Large intestine (tissue), 3 donors: ENCODE measurements at regions not wholly inside any gene's neighbourhood (a gene's known extent, or its start where the extent isn't known, plus 50 kb on each side); places are given as distances from the start of the nearest gene placed in this dataset.
"Not testable (repeated sequence)": the region's sequence is repeated elsewhere in the genome, so short reads cannot be mapped to it uniquely, and the experiment has no call there.

Experiments used
- DNase-seq, 2 donors: peaks; one replicate each; pipeline versions ENCODE4 v3.0.0 to v3.0.0-alpha.2; 2013
- H3K27ac ChIP-seq: one replicate; pipeline ENCODE4 v1.5.1; 2013; ENCODE audit warnings: low read length
- H3K27me3 ChIP-seq: 2 replicates; pipeline ENCODE4 v1.6.1; 2013; ENCODE audit warnings: low read length; ENCODE audit not compliant: control insufficient read depth, insufficient read depth
- H3K36me3 ChIP-seq: 2 replicates; pipeline ENCODE4 v1.6.1; 2013; ENCODE audit warnings: low read length; ENCODE audit not compliant: control insufficient read depth, insufficient read depth
- H3K4me1 ChIP-seq: one replicate; pipeline ENCODE4 v1.6.1; 2013; ENCODE audit warnings: low read length; ENCODE audit not compliant: control insufficient read depth, insufficient read depth
- H3K4me3 ChIP-seq: one replicate; pipeline ENCODE4 v1.5.1; 2013; ENCODE audit warnings: low read length
- H3K9me3 ChIP-seq: one replicate; pipeline ENCODE4 v1.6.1; 2013; ENCODE audit warnings: mild to moderate bottlenecking, low read depth, low read length, moderate library complexity; ENCODE audit not compliant: control insufficient read depth
- WGBS: methylation state at CpG from one replicate; pipeline ENCODE4 v1.1.5; 2013; ENCODE audit warnings: low lambda C conversion rate; ENCODE audit not compliant: insufficient coverage; 5-methylcytosine and 5-hydroxymethylcytosine counted together

DNA sequence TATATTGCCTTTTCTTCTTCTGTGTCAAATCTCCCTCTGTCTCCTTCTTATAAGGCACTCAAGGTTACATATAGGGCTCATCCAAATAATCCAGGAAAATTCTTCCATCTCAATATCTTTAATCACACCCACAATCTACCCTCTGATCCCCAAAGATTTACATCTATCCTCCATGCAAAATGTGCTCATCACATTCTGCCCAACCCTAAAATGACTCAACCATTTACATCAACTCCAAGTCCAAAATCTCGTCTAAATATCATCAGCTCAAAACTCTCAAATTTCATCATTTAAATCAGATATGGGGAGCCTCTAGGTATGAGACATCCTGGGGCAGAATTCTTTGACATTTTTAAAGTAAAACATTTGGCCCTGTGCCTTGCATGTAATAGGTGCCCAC, 1349.8 kb downstream of the SUCLG1 start:
- WGBS, result 83% methylated on average over 1 of the region's 1 CpG
- Histone ChIP-seq H3K36me3 (no peaks in the 10 kb centered on the region), H3K27me3 (no peaks in the 10 kb centered on the region), H3K27ac (no peak overlapping the region), H3K4me3 (no peak overlapping the region), H3K4me1 (no peaks in the 10 kb centered on the region), H3K9me3 (no peaks in the 10 kb centered on the region)
- DNase-seq, result no peak

DNA sequence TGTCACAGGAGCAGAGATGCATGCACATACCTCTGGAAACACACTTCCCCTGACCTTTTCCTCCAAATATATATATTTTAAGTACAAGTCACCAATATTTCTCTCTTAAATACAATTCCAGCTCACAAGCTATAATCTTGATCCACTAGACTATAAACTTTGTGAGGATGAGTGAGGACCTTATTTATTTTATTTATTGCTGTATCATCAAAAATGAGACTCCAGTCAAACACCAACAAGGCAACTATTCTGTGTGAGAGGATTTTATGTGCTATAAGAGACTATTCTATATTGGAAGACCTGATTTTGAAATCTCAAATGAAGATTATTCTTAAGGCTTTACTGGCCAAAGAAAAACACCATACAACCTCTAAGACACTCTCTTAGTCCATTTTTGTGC, 1352.2 kb downstream of the SUCLG1 start:
- H3K27ac ChIP-seq, result no peak overlapping the region
- H3K9me3 ChIP-seq, result no peaks in the 10 kb centered on the region
- no peak overlapping the region for H3K4me3 ChIP-seq
- no peaks in the 10 kb centered on the region for H3K4me1 ChIP-seq
- no peak for DNase-seq
- no peaks in the 10 kb centered on the region for H3K27me3 ChIP-seq
- no peaks in the 10 kb centered on the region for H3K36me3 ChIP-seq

DNA sequence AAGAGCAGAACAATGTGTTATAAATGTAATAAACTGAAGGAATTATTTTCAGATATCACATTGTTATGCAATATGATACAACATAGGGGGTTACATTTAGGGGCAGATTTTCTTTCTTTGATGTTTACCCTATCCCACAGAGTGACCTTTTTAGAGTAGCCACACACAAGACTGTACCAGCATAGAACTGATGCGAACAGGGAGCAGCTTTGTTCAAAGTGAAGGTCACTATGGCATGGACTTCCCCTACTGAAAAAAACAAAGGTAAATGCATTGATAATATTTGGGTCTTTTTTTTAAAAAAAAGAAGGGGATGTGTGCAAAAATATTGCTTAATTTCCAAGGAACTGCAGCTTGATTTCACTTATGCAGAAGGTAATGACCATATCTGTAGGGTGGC, 1354.9 kb downstream of the SUCLG1 start:
- no CpG with 5 or more reads among the region's 1 CpG for WGBS
- H3K27ac ChIP-seq, result no peak overlapping the region
- no peaks in the 10 kb centered on the region for H3K9me3 ChIP-seq

DNA sequence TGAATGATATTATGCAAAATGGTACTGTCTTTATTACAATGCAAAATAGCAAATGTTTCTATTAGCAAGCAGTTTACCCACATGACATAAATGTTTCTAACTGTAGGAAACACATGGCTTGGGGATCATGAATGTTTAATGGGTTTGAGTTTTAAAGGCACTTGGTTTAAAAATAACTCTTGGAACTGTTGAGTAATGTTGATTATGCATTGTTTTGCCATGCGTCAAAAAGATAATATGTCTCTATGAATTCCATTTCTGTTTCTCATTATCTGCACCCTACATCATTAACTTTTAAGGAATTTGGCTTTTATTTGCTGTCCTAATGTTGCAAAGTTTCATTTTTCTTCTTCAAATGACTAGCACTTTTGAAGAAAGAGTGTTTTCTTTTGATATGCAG, 1355.5 kb downstream of the SUCLG1 start:
- Histone ChIP-seq H3K4me3 (no peak overlapping the region), H3K27me3 (no peaks in the 10 kb centered on the region), H3K9me3 (no peaks in the 10 kb centered on the region), H3K36me3 (no peaks in the 10 kb centered on the region), H3K27ac (no peak overlapping the region), H3K4me1 (no peaks in the 10 kb centered on the region)
- WGBS, result 100% methylated on average over 1 of the region's 1 CpG
- DNase-seq, result no peak

More for the DNA sequence above, 1354.9 kb downstream of the SUCLG1 start:
- H3K36me3 ChIP-seq, result no peaks in the 10 kb centered on the region
- no peaks in the 10 kb centered on the region for H3K4me1 ChIP-seq
- DNase-seq, result no peak
- no peaks in the 10 kb centered on the region for H3K27me3 ChIP-seq
- no peak overlapping the region for H3K4me3 ChIP-seq

DNA sequence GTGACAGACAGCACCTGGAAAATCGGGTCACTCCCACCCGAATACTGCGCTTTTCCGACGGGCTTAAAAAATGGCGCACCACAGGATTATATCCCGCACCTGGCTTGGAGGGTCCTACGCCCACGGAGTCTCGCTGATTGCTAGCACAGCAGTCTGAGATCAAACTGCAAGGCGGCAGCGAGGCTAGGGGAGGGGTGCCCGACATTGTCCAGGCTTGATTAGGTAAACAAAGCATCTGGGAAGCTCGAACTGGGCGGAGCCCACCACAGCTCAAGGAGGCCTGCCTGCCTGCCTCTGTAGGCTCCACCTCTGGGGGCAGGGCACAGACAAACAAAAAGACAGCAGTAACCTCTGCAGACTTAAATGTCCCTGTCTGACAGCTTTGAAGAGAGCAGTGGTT, 1370.0 kb downstream of the SUCLG1 start:
- not testable (repeated sequence) for H3K27ac ChIP-seq, H3K9me3 ChIP-seq, H3K36me3 ChIP-seq, H3K4me3 ChIP-seq, H3K27me3 ChIP-seq, DNase-seq, H3K4me1 ChIP-seq
- whole genome bisulfite sequencing, result no CpG with 5 or more reads among the region's 15 CpGs

DNA sequence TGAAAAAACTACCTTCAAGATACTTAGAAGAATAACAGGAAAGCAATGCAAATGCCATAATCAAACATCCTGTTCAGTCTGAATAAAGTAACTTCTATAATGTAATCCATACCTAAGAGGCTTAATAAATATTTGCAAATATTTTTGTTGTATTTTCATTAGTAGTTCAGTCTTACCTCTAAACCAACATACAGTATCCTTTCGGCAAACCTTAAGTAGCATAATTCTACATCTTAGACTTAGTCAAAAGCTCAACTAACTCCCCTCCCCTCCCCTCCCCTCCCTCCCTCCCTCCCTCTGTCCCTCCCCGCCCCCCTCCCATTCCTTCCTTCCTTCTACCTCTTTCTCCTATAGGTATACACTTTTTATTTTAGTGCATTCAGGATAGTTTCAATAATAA, 1373.2 kb downstream of the SUCLG1 start:
- no peaks in the 10 kb centered on the region for H3K9me3 ChIP-seq
- no peak overlapping the region for H3K27ac ChIP-seq
- no peaks in the 10 kb centered on the region for H3K27me3 ChIP-seq
- WGBS, result no CpG with 5 or more reads among the region's 2 CpGs
- H3K36me3 ChIP-seq, result no peaks in the 10 kb centered on the region
- no peaks in the 10 kb centered on the region for H3K4me1 ChIP-seq
- H3K4me3 ChIP-seq, result no peak overlapping the region
- DNase-seq, result no peak

DNA sequence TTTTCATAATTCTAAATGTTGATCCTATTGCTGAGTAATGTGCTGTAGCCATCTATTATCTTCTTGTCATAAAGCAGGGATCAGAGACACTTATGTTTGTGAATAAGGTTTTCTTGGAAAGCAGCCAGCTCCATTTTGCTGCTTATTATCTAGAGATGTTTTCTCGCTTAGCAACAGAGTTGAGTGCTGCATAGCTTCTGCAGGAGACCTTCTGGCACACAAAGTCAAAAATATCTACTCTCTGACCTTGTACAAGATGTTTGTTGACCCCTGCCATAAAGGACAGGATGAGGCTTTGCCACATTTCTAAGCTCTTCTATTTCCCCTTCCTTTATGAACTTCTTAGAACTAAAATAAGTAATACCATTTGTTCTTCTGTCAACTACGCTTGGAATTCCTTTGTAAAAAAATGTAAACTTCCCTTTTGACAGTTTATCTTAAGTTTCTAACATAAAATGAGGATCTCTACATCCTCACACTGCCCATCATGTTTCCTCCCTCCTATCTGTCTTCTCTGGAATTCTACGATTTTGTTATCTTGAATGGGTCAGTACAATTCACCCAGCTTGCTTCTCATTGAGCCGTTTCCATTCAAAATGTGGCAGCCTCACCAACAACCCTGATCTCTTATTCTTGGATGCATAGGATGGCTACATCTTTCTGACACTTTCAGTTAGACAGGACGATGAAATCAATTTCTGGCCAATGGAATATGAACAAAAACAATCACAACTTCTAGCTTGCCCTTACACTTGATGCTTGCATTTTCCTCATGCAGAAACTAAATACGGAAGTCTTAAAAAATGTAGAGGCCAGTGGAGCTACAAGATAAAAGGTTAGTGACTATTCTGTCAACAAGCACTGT, 1377.0 kb downstream of the SUCLG1 start:
- DNase-seq, result peak; percentile 40 to 71
- H3K4me3 ChIP-seq, result no peak overlapping the region
- H3K27me3 ChIP-seq, result no peaks in the 10 kb centered on the region
- H3K27ac ChIP-seq, result no peak overlapping the region
- H3K36me3 ChIP-seq, result no peaks in the 10 kb centered on the region
- no peaks in the 10 kb centered on the region for H3K4me1 ChIP-seq
- no peaks in the 10 kb centered on the region for H3K9me3 ChIP-seq
- 43% methylated on average over 3 of the region's 6 CpGs for WGBS

DNA sequence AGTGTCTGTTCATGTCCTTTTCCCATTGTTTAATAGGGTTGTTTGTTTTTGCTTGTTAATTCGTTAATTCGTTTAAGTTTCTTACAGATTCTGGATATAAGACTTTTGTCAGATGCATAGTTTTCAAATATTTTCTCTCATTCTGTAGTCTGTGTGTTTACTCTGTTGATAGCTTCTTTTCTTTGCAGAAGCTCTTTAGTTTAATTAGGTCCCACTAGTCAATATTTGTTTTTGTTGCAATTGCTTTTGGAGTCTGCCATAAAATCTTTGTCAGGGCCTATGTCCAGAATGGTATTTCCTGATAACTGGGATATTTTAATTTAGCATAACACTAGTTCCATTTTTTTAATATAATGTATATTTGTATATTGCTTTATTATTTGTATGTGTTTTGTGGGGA, 1380.1 kb downstream of the SUCLG1 start:
- WGBS, result 64% methylated on average over 2 of the region's 2 CpGs
- H3K9me3 ChIP-seq, result no peaks in the 10 kb centered on the region

DNA sequence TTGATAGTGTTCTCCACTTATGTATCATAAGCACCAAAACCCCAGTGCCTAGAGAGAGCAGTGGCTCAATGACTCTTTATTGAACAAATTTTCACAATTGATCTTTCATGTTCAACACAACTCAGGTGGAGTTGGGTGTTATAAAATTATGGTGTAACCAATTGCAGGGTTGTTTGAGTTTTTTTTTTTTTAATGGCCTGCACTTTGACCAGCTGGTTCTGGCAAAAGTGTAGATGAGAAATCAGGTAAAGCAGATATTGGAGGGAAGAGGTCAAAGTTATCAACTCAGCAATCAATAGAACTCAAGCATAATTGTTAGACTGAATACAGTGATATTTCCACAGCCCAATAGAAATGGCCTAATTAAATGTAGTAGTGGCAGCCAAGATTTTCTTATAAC, 1386.3 kb downstream of the SUCLG1 start:
- no peaks in the 10 kb centered on the region for H3K36me3 ChIP-seq
- H3K4me1 ChIP-seq, result no peaks in the 10 kb centered on the region
- H3K9me3 ChIP-seq, result no peaks in the 10 kb centered on the region
- no peak overlapping the region for H3K27ac ChIP-seq
- DNase-seq, result no peak
- no peak overlapping the region for H3K4me3 ChIP-seq
- no peaks in the 10 kb centered on the region for H3K27me3 ChIP-seq

More for the DNA sequence above, 1380.1 kb downstream of the SUCLG1 start:
- no peak for DNase-seq
- no peaks in the 10 kb centered on the region for H3K4me1 ChIP-seq
- no peaks in the 10 kb centered on the region for H3K36me3 ChIP-seq
- H3K4me3 ChIP-seq, result no peak overlapping the region
- H3K27me3 ChIP-seq, result no peaks in the 10 kb centered on the region
- no peak overlapping the region for H3K27ac ChIP-seq

DNA sequence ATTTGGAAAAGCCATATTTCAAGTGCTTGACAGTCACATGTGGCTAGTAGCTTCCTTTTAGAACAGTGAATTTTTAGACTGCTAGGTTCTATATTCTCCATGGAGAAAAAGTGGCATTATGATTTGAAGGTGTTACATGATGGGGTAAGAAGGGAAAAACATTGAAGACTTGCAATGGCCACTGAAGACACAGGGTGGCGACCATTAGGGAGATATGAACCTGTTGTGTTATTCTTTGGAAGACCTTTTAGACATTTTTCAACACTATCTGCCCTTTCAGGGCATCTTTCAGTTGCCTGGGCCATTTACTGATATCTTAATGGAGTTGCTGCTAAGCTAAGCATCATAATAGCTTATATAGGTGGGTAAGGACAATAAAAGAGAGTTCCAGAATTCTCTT, 1387.2 kb downstream of the SUCLG1 start:
- Histone ChIP-seq H3K4me3 (no peak overlapping the region), H3K27ac (no peak overlapping the region), H3K27me3 (no peaks in the 10 kb centered on the region), H3K36me3 (no peaks in the 10 kb centered on the region), H3K9me3 (no peaks in the 10 kb centered on the region), H3K4me1 (peaks cover 3% of the 10 kb centered on the region)
- no peak for DNase-seq
- WGBS, result no CpG with 5 or more reads among the region's 1 CpG

DNA sequence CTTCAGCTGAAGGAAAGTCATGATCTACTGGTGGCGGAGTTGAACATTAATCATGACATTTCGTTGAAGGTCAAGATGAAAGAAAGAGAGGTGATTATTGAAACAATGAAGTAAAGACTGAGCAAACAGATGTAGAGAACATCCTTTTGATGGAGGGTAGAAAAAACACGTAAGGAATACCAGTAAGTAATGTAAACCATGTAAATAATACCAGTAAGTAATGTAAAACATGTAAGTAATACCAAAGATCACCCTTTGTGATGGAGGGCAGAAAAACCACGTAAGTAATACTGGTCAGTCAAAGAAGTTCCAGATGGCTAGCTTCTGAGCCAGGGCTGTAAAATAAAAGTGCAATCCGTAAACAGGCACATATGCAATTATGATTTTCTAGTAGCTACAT, 1387.7 kb downstream of the SUCLG1 start:
- H3K27me3 ChIP-seq, result no peaks in the 10 kb centered on the region
- DNase-seq, result no peak
- H3K27ac ChIP-seq, result no peak overlapping the region
- no peak overlapping the region for H3K4me3 ChIP-seq
- H3K4me1 ChIP-seq, result peaks cover 3% of the 10 kb centered on the region
- no peaks in the 10 kb centered on the region for H3K36me3 ChIP-seq
- WGBS, result 79% methylated on average over 2 of the region's 5 CpGs
- no peaks in the 10 kb centered on the region for H3K9me3 ChIP-seq
